Right atrium auricular region (tissue), 2 donors: ENCODE measurements at regions not wholly inside any gene's neighbourhood (a gene's known extent, or its start where the extent isn't known, plus 50 kb on each side); places are given as distances from the start of the nearest gene placed in this dataset.
"Not testable (repeated sequence)": the region's sequence is repeated elsewhere in the genome, so short reads cannot be mapped to it uniquely, and the experiment has no call there.

Source experiments
- DNase-seq: peaks from one replicate; pipeline ENCODE4 v3.0.0-alpha.2; 2019; ENCODE audit warnings: low spot score
- H3K27ac ChIP-seq, 2 donors: fragments of 200-600 bp; sonication (generic); 1 replicate in 1 of 2; 2 replicates in 1 of 2; pipeline ENCODE4 v1.5.1; 2016 to 2019
- H3K27me3 ChIP-seq, 2 donors: fragments of 200-600 bp; sonication (generic); one replicate each; pipeline versions ENCODE4 v1.5.1 to v1.6.0; 2017 to 2019
- H3K36me3 ChIP-seq: fragments of 200-600 bp; sonication (generic); one replicate; pipeline ENCODE4 v1.5.1; 2016
- H3K4me1 ChIP-seq, 2 donors: fragments of 200-600 bp; sonication (generic); one replicate each; pipeline versions ENCODE4 v1.5.1 to v1.6.0; 2017 to 2019
- H3K4me3 ChIP-seq, 2 donors: fragments of 200-600 bp; sonication (generic); 1 replicate in 1 of 2; 2 replicates in 1 of 2; pipeline ENCODE4 v1.5.1; 2017 to 2019; ENCODE audit warnings: mild to moderate bottlenecking in 1 of 2, moderate library complexity in 1 of 2
- H3K9me3 ChIP-seq, 2 donors: fragments of 200-600 bp; sonication (generic); one replicate each; pipeline ENCODE4 v1.5.1; 2019
- TF ChIP-seq, protein P1 (sequence below), 2 donors: fragments of 200-600 bp; sonication (generic); IDR thresholded peaks; one replicate each; pipeline ENCODE4 v1.5.1; 2019; ENCODE audit warnings: antibody characterized with exemption in 2 of 2

DNA sequence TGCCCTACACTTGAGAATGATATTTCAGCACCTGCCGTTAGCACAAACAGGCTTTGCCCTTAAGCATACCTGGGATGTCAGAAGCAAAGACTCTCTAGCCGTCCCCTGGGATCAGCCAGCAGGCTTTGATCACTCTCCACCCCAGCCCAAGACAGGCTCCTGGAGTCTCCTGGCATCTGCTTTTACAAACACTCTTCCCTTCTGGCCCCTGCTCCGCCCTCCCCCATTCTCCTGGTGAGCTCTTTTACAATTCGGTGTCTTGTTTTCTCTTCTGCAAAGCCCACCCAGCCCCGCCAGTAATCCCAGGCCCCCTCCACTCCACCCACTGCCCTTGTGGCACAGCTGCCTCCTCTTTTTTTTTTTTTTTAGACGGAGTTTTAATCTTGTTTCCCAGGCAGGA lies 50.4 kb downstream of the KATNIP start:
- Histone ChIP-seq H3K27ac (no peak overlapping the region), H3K27me3 (no peaks in the 10 kb centered on the region), H3K36me3 (no peaks in the 10 kb centered on the region), H3K4me1 (no peaks in the 10 kb centered on the region), H3K4me3 (no peak overlapping the region), H3K9me3 (no peaks in the 10 kb centered on the region)
- no peak for DNase-seq
- TF ChIP-seq, protein P1, sequence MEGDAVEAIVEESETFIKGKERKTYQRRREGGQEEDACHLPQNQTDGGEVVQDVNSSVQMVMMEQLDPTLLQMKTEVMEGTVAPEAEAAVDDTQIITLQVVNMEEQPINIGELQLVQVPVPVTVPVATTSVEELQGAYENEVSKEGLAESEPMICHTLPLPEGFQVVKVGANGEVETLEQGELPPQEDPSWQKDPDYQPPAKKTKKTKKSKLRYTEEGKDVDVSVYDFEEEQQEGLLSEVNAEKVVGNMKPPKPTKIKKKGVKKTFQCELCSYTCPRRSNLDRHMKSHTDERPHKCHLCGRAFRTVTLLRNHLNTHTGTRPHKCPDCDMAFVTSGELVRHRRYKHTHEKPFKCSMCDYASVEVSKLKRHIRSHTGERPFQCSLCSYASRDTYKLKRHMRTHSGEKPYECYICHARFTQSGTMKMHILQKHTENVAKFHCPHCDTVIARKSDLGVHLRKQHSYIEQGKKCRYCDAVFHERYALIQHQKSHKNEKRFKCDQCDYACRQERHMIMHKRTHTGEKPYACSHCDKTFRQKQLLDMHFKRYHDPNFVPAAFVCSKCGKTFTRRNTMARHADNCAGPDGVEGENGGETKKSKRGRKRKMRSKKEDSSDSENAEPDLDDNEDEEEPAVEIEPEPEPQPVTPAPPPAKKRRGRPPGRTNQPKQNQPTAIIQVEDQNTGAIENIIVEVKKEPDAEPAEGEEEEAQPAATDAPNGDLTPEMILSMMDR (IDR thresholded peaks at IDR 0.05), result no peak

DNA sequence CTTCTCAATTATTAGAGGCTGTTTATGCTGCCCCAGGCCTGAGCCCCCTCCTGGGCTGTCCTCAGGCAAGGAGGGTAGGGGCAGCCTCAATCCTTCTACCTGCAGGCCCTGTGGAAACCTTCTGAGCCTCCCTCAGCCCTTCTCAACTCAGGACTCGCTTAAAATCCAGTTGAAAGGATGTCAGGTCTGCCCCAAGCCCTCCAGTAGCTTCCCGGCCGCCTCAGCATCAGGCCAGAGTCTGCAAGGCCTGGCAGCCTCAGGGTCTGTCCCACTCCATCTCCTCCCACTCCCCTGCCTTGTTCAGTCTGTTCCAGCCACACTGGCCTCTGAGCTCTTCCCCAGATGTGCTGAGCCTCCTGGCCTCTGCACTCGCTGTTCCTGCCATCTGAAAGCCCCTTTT lies 52.2 kb downstream of the KATNIP start:
- no peaks in the 10 kb centered on the region for H3K36me3 ChIP-seq
- DNase-seq, result no peak
- TF ChIP-seq, protein P1 (IDR thresholded peaks at IDR 0.05), result no peak
- H3K9me3 ChIP-seq, result no peaks in the 10 kb centered on the region
- no peak overlapping the region for H3K4me3 ChIP-seq
- H3K27ac ChIP-seq, result no peak overlapping the region
- H3K4me1 ChIP-seq, result no peaks in the 10 kb centered on the region
- no peaks in the 10 kb centered on the region for H3K27me3 ChIP-seq

DNA sequence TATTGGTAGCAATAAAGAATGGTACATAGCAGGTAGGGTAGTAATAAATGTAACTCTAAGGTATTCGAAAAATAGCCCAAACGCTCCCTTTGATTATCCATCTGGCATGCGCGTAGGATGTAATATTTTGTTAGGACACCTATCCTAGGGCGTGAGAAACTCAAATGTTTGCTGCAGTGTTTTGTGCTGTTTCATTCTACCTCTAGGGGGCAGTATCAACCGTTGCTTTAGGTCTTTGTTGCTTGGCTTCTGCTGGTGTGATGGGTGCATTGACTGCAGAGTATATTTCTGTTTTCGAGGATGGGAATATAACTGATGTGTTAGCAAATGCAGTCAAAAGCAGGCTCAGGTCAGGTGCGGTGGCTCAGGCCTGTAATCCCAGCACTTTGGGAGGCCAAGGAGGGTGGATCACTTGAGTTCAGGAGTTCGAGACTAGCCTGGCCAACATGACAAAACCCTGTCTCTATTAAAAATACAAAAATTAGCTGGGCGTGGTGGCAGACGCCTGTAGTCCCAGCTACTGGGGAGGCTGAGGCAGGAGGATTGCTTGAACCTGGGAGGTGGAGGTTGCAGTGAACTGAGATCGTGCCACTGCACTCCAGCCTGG lies 55.7 kb downstream of the KATNIP start:
- not testable (repeated sequence) for DNase-seq, H3K36me3 ChIP-seq, H3K4me1 ChIP-seq, H3K9me3 ChIP-seq, H3K27me3 ChIP-seq, H3K4me3 ChIP-seq, H3K27ac ChIP-seq
- TF ChIP-seq, protein P1 (IDR thresholded peaks at IDR 0.05), result peak; percentile 40 to 73

DNA sequence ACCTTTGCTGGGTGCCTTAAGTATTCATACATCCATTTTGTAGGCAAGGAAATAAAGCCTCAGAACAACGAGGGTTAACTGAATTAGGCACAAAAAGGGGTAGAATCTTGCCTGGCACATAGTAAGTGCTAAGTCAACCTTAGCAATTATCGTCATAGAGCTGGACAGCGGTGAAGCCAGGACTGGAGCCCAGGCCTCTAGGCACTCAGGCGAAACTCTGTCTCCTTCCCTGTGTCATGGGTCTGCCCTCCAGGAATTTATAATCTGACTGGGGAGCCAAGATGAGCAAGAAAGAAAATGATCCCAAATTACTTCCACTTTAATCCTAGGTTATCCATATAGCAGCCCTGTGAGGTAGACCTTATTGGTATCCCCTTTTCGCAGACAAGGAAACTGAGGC lies 61.4 kb downstream of the KATNIP start:
- Histone ChIP-seq H3K4me1 (no peaks in the 10 kb centered on the region), H3K36me3 (no peaks in the 10 kb centered on the region), H3K27me3 (no peaks in the 10 kb centered on the region), H3K9me3 (no peaks in the 10 kb centered on the region), H3K4me3 (no peak overlapping the region), H3K27ac (no peak overlapping the region)
- TF ChIP-seq, protein P1 (IDR thresholded peaks at IDR 0.05), result no peak
- DNase-seq, result no peak

DNA sequence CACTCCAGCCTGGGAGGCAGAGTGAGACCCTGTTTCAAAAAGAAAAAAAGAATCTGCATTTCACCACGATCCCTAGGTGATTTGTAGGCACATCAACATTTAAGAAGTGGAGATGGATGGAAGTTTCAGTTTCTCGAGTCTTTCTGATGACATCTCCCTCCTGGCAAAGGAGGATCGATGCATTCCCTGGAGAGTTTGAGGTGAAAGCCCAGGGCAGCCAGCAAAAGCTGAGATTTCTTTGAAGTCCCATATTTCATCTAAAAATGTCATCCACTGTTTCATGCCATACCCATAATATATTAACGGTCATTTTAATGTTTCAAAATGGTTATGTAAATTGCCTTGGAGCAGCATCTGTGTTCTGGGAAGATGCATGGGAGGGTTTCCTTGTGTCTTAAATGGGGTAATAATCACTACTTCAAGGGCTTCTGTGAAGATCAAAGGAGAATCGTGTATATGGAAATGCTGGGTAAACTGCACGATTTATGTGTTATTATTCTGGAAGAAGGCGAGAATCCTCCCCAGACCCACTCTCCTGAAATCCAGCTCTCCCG lies 63.4 kb downstream of the KATNIP start:
- Histone ChIP-seq H3K4me3 (no peak overlapping the region), H3K27me3 (no peaks in the 10 kb centered on the region), H3K27ac (no peak overlapping the region), H3K36me3 (no peaks in the 10 kb centered on the region), H3K9me3 (no peaks in the 10 kb centered on the region), H3K4me1 (peaks cover 0 to 10% of the 10 kb centered on the region in 2 donors)
- TF ChIP-seq, protein P1 (IDR thresholded peaks at IDR 0.05), result no peak
- DNase-seq, result no peak

DNA sequence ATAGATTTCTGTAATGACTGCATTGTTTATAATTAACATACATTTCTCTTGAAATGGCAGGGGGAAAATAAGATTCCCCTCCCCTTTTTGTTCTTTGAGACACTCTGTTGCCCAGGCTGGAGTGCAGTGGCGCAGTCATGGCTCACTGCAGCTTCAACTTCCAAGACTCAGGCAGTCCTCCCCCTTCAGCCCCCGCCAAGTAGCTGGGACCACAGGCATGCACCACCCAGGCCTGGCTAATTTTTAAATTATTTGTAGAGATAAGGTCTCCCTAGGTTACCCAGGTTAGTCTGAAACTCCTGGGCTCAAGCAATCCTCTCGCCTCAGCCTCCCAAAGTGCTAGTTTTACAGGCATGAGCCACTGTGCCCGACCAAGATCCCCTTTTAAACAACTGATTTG lies 67.7 kb downstream of the KATNIP start:
- H3K4me1 ChIP-seq, result peaks cover 0 to 34% of the 10 kb centered on the region in 2 donors
- H3K4me3 ChIP-seq, result no peak overlapping the region
- peaks cover 0 to 4% of the 10 kb centered on the region in 2 donors for H3K9me3 ChIP-seq
- H3K27me3 ChIP-seq, result no peaks in the 10 kb centered on the region
- no peaks in the 10 kb centered on the region for H3K36me3 ChIP-seq
- no peak overlapping the region for H3K27ac ChIP-seq
- DNase-seq, result no peak
- TF ChIP-seq, protein P1 (IDR thresholded peaks at IDR 0.05), result no peak
